ENCODE measurements at regions not wholly inside any gene's neighbourhood (a gene's known extent, or its start where the extent isn't known, plus 50 kb on each side); places are given as distances from the start of the nearest gene placed in this dataset.
"Not testable (repeated sequence)": the region's sequence is repeated elsewhere in the genome, so short reads cannot be mapped to it uniquely, and the experiment has no call there.

DNA sequence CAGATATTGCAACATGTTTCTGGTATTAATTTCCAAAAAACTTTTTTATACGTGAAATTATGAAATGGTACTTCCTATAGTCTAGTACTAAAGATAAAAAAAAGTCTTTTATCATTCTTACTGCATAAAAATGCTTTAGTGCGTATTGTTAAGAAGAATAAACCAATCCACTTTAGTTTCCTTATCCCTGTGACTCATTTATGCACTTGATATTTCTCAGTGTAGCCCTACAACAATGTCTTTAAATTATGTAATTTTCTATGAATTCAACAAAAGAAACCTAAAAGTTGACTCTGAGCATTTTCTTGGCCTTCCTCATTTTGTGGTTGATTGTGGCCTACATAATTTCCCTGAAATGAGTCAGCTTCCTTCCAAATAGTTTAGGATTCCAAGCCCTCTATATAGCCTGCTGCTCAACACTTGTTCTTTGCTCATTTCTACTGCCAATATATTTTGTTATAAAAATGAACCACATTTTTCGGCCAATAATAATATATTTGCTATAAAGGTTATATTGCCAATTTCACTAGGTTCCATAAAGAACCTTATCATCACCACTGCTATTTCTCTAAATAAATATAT lies 961.7 kb upstream of the ADAMTS5 start:
- DNase-seq: peak; percentile 57

DNA sequence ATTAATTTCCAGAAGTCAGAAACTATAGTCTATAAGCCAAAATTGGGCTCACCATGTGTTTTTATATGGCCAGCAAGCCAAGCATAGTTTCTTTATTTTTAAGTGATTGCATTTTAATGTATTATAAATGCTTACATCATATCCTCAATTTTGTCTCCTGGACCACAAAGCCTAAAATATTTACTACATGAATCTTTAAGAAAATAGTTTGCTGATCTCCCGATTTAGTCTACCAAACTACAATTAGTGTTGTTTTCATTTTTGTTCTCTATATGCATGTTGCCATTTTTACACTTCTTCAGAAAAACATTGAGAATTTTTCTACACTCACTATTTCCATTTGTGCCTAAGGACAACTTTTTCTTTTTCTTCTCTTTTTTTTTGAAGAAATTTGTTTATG lies 954.5 kb upstream of the ADAMTS5 start:
- not testable (repeated sequence) for DNase-seq

DNA sequence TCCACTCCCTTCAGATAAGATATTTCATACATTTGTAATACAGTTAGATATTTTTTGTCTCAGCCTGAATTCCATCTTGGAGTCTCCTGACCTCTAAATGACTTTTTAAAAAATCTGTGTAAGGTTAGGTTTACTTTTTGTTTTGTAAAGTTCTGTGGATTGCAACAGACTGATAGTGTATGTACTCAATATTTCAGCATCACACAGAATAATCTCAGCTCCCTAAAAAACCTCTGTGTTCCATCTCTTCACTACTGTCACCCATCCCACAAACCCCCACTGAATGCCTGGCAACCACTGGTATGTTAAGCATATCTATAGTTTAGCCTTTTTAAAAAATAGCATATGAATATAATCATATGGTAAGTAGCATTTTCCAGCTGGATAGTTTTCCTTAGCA lies 951.1 kb upstream of the ADAMTS5 start:
- not testable (repeated sequence) for DNase-seq

DNA sequence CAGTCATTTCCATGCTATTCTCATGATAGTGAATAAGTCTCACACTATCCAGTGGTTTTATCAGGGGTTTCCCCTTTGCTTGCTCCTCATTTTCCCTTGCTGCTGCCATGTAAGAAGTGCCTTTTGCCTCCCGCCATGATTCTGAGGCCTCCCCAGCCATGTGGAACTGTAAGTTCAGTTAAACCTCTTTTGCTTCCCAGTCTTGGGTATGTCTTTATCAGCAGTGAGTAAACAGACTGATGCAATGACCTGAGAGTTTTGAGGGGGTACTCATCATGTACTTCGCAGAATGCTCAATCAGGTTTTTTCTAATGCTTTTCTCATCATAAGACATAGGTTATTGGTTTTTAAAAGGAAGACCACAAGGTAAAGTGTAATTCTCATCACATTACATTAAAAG lies 949.4 kb upstream of the ADAMTS5 start:
- not testable (repeated sequence) for DNase-seq

DNA sequence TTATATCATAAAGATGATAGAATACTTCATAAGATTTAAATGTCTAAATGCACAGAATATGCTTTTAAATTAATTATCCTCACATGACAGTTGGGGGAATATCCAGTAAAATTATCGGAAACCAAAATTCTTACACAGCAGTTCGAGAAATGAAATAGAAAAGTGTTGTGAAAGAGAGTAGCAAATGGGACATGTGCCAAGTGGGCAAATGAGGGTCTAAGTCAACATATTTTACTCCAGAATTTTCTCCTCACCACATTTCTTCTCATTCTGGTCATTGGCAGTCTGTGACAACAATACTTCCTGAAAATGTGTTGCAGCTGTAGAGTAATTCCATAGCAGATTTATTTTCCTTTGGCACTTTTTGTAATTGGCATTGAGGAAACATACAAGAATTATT lies 945.2 kb upstream of the ADAMTS5 start:
- not testable (repeated sequence) for DNase-seq

DNA sequence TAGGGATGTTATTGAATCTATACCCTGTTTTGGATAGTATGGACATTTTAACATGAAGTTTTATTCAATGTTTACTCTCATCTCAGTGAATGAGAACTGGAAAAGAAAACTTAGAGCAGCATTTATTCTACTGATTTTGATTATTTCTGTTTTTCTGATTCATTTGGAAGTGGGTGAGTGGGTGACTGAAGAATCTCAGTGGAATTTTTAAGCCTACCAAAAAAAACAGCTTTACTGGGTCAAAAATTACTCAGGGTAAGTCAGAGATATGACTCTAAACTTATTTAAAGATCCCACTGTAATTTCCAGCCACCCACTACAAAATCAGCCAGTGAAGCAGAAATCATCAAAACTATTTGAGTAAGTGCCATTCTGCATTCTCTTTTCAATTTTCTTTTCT lies 942.6 kb upstream of the ADAMTS5 start:
- not testable (repeated sequence) for DNase-seq

DNA sequence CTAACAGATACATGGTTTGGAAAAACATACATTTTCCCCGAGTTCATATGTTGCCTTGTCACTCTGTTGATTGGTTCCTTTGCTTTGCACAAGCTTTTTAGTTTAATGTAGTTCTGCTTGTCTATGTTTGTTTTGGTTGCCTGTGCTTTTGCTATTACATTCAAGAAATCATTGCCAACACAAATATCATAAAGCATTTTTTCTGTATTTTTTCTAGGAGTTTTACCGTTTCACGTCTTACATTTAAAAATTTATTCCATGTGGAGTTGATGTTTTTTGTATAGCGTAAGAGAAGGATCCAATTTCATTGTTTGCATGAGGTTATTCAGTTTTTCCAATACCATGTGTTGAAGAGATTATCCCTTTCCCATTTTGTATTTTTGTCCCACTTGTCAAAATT lies 941.9 kb upstream of the ADAMTS5 start:
- DNase-seq: not testable (repeated sequence)

DNA sequence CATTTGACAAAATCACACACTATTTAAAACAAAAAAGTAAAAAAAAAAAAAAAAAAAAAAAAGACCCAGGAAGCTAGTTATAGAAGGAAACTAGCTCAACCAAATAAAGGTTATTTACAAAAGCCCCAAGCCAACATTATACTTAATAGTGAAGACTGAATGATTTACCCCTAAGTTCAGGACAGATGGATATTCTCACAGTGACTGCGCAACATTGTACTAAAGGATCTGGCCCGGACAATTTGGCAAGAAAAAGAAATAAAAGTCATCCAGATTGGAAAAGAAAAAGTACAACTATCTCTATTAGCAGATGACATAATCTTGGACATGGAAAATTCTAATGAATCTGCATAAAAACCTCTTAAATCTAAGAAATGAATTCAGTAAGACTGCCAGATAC lies 936.0 kb upstream of the ADAMTS5 start:
- DNase-seq: not testable (repeated sequence)

DNA sequence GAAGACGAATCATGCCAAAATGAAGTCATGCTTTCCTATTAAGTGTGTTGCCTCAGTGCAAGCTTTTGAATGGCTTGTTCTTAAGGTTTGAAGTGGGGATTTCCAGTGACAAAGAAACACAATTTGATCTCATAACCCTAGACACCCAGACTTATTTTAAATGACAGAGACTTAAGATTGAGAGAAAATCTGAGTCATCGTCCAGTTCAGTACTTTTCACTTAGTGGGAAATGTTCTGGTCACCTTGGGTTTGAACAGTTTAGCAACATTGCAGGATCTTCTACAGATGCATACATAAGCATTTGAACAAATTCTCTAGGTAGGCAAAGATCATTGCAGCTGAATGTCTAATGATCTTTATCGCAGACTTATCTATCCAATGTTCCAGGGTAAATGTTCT lies 926.7 kb upstream of the ADAMTS5 start:
- DNase-seq: not testable (repeated sequence)

DNA sequence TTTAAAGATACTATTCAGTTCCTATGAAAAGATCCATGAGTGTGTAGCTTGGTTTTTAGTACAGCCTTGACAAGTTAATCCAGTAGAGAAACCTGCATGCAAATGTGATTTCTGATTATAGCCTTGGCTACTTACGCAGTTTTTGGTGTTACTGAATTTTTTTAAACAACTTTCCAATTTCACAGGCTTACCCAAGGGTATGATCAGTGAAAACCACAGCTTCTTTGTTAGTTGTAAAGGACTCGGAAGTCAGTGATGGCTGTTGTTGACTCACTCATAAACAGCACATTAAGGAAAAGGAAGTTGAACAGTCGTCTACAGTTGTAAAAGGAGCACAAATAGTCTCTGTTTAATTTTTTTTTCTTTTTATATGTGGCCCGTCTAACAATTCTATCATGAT lies 924.6 kb upstream of the ADAMTS5 start:
- DNase-seq: not testable (repeated sequence)

DNA sequence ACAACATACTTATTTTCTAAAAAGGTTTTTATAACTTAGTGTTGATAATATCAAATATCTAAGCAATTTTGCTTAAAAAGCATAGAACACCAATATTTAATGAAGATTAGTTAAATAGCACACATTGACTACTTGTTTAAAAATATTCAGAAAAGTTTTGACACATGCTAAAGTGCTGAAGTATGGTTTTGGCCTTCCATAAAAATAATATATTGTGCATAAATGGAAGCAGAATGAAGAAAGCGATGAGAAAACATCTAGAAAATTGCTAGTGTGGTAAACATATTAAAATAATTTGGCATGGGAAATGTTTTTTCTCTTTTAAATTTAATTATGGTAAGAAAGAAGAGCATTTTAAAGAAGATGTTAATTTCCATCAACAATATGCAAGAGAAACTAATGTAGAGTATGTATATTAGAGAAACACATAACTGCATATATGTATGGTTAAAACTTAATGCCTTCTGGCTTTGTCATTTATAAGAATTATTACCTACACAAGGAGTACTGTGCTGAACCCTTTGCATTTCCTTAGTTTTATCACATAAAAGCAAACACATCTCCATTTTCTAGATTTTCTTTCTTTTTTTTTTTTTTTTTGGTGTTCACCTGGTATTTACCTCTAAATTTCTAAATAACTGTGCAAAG lies 921.0 kb upstream of the ADAMTS5 start:
- DNase-seq: not testable (repeated sequence)

DNA sequence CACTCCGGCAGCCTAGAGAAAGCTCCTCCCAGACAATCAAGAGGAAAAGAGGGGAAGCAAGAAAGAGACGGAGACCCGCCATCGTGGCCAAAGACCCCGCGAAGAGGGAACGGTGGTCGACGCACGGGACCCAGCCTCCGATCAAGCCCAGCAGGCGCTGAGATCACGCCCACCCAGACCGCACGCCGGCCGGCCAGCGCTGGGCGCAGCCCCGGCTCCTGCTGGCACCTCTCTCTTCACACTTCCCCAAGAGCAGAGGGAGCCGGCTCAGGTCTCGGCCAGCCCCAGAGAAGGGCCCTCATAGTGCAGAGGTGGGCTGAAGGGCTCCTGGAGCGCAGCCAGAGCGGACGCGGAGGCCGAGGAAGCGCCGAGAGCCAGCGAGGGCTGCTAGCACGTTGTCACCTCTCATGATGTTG lies 918.4 kb upstream of the ADAMTS5 start:
- no peak for DNase-seq

DNA sequence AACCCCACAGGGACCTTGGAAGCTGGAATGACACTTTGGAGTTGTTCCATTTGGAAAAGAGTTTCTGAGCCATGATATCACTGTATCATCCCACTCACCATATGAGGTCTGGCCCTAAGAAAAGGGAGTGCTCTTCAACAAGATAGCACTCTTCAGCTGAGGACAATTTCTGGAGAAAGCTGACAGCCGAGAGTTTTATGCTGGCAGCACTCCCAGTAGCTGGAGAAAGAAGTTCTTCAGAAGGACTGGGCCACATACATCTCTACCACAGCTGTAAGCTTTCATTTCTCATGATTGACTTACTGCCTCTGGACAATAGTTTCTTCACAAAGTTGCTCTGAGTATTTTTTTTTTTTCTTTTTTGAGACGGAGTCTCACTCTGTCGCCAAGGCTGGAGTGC lies 914.4 kb upstream of the ADAMTS5 start:
- not testable (repeated sequence) for DNase-seq

DNA sequence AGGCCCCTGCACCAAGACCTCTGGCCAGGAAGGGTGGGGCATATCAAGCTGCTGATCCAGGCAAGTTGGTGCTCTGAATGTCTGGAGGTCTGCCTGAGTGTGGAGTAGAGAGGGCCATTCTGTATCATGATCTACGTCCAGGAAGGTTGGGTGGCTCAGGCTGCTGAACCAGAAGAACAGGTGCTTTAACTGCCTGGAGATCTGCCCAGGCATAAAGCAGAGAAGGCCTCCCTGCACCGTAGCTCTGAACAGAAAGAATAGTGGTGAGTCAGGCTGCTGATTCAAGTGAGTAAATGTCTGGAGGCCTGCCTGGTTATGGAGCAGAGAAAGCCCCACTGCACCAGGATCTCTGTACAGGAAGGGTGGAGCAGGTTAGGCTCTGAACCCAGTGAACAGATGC lies 905.5 kb upstream of the ADAMTS5 start:
- DNase-seq: not testable (repeated sequence)

DNA sequence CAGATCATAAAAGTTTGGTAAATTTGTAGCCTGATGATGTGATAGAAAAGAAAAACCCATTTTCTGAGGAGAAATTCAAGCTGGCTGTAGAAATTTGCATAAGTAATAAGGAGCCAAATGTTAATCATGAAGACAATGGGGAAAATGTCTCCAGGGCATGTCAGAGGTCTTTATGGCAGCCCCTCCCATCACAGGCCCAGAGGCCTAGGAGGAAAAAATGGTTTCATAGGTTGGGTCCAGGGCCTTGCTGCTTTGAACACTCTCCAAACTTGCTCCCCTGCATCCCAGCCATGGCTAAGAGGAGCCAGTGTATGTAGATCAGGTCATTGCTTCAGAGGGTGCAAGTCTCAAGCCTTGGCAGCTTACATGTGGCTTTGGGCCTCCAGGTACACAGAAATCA lies 903.9 kb upstream of the ADAMTS5 start:
- not testable (repeated sequence) for DNase-seq

DNA sequence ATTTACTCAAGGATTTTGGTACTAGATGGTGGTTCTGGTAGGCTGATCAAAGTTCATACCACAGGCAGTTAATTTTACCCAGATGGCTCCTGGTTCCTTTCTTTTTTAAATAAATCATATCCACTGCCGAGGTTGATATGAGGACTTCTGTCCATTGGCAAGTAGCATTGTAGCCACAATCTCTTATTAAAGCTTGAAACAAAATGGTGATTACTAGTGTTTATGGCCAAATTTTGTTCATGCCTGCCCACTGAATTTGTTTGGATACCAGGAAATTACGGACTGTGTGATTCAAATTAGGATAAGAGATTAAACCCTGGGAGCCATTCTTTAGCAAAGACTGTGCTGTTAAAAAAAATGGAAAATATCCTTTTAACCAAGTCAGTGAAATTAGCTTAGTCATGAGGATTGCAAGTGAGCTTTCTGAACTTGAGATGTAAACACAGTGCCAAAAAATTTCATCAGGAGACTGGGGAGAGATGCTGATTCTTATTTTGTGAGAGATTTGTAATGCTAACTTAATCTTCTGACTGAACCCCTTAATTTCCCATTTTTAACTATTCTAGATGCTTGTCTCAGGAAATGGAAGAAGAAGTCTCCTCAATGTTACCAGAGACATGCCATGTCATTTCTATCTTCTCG lies 893.5 kb upstream of the ADAMTS5 start:
- DNase-seq: not testable (repeated sequence)

DNA sequence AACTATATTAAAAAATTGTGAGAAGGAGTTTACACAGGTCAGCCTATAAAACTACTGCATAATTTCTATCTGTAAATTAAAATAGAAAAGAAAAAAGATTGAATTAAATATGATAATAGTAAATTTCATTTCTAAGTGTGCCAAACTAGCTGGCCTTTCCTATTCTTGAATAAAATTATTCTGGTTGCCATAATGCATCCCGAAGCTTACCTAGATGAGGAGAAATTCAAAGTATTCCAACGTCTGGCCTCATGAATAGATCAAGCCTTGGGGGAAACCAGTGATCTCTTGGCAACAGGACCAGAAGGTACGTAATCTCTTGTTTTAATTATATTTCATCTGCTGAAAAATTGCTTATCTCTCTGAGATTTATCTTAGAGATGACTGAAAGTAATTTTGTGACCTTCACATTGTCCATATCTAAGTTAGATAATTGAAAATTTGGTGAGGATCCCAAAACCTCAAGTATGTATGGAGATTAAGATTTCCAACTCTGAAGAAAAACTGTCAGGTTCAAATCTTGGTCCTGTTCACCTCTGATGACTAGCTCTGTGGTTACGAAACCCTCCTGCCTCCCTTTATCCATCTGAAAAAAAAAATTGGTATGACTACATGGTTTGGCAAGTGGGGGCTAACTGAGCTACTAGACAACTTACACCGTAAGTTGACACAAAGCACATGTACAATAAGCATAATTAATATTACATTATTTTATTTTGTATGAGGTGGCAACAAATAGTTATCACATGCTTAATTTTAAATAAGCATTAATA lies 891.4 kb upstream of the ADAMTS5 start:
- DNase-seq: not testable (repeated sequence)

DNA sequence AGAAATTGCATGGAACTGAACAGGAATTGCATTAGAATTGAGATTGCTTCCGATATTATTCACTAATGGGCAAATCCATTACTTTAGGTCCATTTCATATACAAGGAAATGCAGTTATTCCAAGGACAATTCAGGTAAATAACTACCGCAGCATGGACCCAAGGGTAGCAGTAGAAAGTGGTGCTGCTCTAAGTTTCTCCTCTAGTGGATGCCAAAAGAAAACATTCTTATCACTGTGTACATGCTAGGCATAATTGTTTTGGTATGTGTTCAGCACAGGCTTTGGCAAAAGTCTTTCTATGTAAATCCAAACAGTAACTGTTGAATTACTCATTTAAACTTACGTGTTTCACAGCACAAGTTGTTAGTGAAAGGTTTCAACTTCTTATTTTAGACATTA lies 890.1 kb upstream of the ADAMTS5 start:
- DNase-seq: not testable (repeated sequence)

DNA sequence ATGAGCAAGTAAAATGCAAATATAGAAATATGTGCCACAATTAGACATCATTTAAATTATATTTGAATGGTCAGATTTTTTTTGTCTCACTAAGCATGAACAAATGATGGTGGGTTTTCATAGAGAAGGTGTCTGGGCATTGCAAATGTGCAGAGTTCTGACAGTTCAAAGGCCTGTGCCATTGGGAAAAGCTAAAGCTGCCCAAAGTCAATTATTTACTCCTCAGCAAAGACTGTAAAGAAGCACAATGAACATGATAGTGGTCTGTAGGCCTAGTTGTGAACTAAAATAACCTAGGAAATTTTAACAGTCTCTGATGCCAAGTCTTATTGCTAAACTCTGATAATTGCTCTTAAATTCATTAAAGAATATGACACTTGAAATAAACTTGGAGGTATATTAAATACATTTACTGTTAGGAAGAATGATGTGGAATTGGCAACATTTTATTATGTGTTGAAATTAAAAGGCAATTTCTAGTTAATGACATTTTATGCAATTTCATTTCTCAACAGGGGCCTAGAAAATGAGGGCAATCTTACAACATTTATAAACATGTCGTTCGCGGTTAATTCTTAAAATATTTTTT lies 874.3 kb upstream of the ADAMTS5 start:
- no peak for DNase-seq

DNA sequence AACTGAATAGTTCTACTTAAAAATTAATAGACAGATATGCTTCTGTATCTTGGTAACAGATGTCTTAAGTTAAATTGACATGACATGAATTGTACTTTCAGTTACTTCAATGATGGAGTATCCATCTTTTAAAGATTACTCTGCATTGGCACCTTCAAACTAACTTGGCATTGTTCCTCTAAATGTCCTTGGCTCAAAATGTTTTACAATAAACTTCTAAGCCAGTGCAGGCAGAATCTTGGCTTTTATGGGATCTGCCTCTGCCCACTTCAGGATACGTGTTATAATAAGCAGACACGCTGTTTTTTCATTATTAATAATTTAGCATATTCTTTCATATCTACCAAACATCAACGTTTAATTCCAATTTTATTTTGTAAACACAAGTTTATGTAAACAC lies 873.4 kb upstream of the ADAMTS5 start:
- no peak for DNase-seq

DNA sequence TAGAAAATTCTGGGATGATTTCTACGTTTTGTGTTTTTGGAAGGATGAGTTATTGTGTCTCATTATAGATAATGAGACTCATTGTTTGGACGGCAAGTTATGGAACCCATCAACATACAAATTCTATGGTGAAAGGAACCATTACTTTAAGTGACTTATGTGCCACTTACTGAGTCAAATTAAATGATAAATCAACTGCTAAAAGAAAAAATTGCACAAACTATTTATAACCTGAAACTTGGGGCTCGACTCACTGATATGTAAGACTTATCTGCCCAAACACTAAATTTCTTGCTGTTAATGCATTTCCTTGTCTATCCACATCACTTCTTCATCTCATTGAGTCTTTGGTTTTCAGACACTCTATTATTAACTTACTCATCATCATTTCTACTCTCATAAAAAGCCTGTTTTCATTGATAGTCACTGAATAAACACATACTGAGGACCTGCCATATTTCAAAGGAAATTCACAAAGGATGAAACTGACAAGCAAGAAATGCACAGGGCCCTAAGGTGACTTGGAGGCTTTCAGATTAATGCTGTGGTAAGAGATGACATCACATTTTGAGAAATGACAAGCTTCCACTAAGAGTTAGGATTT lies 872.7 kb upstream of the ADAMTS5 start:
- no peak for DNase-seq

DNA sequence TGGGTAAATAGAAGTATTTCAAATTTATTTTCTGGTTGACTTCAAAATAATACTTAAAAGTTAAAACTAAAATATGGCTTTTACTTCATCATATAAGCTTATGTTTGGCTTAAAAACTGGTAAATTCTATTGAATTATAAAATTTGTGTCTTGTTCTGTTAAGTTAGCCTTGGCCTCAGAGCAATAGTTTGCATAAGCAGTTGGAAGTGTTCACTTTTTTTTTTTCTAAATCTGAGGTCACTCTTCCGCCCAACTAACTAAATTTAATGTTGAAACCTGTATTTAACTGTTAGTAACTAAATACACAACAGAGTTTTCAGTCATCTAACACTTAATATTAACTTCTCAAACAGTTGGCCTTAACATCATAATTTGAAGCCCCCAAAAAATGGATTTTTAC lies 871.7 kb upstream of the ADAMTS5 start:
- no peak for DNase-seq

DNA sequence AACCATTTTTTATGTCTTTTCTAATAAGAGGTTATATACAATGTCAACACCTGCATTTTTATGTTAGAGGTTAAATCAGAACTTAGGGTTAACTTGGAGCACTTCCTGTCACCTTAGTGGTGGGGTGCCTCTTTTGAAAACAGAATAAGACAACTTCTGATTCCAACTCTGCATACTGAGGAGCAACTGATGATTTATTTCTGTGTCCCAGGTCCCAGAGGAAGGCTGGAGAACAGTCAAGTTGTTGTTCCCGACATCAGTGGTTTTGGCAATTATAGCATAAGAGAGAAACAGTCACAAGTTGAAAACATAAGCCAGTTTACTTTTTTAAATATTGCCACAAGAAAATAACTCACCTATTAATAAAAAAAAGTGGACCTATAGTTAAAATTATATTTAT lies 871.0 kb upstream of the ADAMTS5 start:
- no peak for DNase-seq

Data from amniotic stem cell (primary cell).